ENCODE measurements at regions not wholly inside any gene's neighbourhood (a gene's known extent, or its start where the extent isn't known, plus 50 kb on each side); places are given as distances from the start of the nearest gene placed in this dataset.
"Not testable (repeated sequence)": the region's sequence is repeated elsewhere in the genome, so short reads cannot be mapped to it uniquely, and the experiment has no call there.

- DNase-seq = not testable (repeated sequence)
Observed at GRCh38 chr17:21558921-21559320, 133.4 kb upstream of the KCNJ18 start.

DNA sequence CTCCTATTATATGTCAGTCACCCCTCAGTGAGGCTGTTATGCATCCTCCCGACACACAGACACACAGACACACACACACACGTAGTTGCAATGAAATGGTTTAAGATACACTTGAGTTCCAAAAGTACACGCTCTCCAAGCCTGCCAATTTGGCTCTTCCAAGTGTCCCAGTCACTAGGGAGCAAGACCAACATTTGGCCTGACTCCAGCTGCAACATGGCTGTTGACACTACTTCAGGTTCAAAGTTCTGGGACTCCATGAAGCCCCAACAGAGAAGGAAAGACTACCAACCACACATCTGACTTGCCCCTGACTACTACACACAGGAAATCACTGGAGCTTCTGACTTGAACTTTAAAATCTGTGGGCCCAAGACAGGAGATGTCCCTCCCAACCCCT lies 128.1 kb upstream of the KCNJ18 start:
- DNase-seq = no peak

DNA sequence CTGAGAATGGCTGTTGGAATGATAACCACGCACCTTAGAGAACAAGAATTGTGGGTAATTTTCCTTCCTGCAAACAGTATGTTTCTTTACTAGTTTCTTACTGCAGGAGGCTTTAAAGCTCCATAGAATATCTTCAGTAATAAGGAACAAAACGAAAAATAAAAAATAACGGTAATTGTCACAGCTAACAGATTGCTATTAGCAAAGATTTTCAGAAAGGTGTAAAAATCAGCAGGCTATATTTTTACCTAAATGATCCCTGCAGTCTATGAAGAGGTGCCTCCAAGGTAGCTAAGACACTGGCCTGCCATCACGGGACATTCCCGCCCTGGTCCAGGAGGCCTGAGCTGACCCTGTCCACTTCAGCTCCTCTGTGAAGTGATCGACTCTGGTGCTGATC lies 127.6 kb upstream of the KCNJ18 start:
- not testable (repeated sequence) for DNase-seq

- not testable (repeated sequence) for DNase-seq
Observed at GRCh38 chr17:21570427-21570826, 121.9 kb upstream of the KCNJ18 start.

- not testable (repeated sequence) for DNase-seq
Observed at GRCh38 chr17:21572148-21572547, 120.2 kb upstream of the KCNJ18 start.

DNA sequence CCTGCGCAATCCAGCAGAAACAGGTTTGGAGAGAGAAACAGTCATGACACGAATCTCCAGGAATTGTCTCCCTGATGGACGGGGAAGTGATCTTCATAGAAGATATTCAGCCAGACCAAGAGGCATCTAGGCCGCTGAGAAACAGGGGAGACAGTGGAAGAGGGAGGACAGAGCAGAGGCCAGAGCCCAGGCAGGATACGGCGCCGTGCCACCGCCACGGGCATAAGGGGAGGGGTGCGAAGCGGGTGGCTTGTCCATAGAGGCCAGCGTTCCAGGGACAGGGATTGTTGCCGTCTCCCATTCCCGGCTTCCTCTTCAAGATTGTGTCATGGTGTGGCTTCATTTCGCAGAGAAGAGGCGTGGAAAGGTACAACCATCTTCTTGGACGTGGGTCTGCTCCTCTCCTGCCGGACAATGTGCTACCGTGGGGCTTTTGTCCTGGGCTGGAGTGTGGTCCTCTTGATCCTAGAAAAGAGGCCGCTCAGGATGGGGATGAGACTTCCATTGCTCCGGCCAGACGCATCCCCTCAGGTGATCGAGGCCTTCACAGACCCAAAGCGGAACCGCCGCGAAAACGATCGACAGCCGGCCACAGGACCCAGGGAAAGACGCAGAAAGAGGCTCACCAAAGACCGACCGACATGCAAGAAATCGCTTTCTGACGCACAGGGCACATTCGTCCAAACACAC lies 118.9 kb upstream of the KCNJ18 start:
- not testable (repeated sequence) for DNase-seq

- DNase-seq = no peak
Observed at GRCh38 chr17:21573961-21574610, 118.2 kb upstream of the KCNJ18 start.

GRCh38 chr17:21574611-21575255 lies 117.6 kb upstream of the KCNJ18 start:
- DNase-seq = not testable (repeated sequence)

DNA sequence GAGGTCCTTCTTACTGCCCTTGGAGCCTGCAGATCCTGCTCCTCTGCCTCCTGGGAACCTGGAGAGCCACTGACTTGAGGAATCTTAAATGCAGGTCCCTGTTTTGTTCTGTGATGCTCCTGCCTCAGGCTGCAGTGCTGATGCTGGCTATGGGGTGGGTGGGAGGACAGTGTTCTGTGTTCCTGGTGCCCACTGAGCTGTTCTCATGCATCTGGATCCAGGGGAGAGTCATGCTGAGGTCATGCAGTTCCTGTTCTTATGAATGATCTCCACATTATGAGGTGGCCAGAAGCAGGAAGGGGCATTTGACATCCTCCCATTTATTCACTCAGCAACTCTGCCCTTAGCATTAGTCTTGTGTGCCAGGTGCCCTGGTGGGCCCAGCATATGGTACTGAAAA lies 113.5 kb upstream of the KCNJ18 start:
- DNase-seq = not testable (repeated sequence)

DNA sequence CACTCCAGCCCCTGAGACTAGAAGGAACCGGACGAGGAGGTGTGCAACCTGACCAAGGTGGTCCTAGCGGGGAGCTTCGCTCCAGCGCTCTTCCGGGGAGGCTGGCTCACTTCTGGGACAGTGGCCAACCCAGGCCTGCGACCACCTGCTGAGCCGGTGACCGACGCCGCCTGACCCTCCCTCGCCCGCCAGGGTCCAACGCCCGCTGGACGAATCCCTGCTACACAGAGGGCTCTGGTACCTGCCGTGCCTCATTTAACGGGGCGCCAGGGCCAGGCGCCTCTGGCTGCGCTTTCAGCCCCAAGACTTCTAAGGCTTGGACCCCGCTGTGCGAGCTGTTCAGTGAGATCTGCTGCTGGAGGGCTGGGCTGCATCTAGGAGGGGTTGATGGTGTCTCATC lies 99.5 kb upstream of the KCNJ18 start:
- no peak for DNase-seq

DNA sequence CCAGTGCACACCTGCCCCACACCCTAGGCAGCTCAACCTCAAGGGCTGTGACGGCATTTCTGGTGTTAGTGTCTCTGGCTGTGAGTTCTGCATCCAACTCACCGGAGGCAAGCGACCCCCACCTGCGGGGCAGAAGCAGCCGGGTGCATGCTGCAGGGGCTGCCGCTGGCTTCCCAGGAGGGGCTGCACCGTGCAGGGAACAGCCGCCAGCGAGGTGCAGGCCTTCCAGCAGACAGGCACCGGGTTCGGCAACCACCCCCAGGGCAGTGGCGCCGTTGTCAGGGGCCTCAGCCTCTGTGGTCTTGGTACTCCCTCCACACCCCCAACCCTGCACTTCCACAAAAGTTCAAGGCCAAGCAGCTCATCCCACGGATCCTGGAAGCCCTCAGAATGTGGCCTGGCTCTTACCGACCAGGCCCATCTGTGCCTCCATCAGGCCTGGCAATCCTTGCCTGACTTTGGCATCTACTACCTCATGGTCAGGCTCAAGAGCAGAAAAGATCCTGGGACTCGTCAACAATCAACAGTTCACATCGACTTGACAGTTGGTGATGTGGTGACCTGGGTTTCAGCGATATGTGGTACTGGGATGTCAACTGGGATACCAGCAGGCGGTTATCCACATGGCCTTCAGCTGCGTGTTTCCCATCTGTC lies 98.7 kb upstream of the KCNJ18 start:
- DNase-seq = not testable (repeated sequence)

GRCh38 chr17:21595086-21595485 lies 97.2 kb upstream of the KCNJ18 start:
- DNase-seq = no peak

DNA sequence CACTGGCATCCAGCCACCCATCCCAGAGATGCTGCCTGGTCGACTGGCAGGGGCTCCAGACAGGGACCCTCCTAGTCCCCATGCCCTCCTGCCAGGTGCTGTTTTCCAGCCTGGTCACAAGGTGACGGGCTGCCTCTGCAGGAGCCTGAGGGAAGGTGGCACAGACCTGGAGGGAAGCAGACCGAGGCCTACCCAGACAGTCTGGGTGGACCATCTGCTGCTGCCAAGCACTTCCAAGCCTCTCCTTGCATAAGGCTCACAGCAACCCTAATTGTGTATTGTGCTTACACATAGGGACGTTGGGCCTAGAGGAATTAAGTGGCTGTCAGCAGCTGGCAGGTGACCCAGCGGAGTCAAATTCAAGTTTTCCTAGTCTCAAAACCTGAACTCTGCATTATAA lies 90.1 kb upstream of the KCNJ18 start:
- no peak for DNase-seq

DNA sequence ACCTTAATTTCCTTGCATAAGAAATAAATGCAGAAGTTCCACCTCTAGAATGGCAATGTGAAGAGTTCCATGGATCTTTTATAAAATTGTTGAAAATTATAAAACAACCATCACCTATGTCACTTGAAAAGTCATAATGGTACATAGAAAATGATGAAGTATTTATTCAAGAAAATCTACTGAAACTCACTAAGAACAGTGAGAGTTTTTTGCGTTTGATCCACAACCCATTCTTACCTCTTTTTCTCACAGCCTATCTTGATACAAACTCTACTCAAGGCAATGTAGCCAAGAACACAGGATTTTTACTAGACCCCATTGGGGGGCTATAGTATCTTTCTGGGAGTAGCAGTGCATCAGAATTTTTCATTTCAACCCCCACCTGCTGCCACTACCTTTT lies 89.0 kb upstream of the KCNJ18 start:
- not testable (repeated sequence) for DNase-seq

GRCh38 chr17:21611443-21611842 lies 80.9 kb upstream of the KCNJ18 start:
- DNase-seq = not testable (repeated sequence)

GRCh38 chr17:21612123-21613070 lies 79.9 kb upstream of the KCNJ18 start:
- not testable (repeated sequence) for DNase-seq

GRCh38 chr17:21613071-21613429 lies 79.3 kb upstream of the KCNJ18 start:
- no peak for DNase-seq

- not testable (repeated sequence) for DNase-seq
Observed at GRCh38 chr17:21626987-21627386, 65.3 kb upstream of the KCNJ18 start.

Data from NK-92 treated with Interleukin-12 subunit alpha and Interleukin-12 subunit beta, amount 100 ng/mL, for 24 hours (cell line).